ENCODE measurements at regions not wholly inside any gene's neighbourhood (a gene's known extent, or its start where the extent isn't known, plus 50 kb on each side); places are given as distances from the start of the nearest gene placed in this dataset.

- no peak for DNase-seq
These were observed 79.8 kb downstream of the BARX1 start for GRCh38 chr9:93875330-93875729.

- DNase-seq = no peak
These were observed 80.9 kb downstream of the BARX1 start for GRCh38 chr9:93874242-93874641.

GRCh38 chr9:93871286-93871685, 83.9 kb downstream of the BARX1 start:
- no peak for DNase-seq

GRCh38 chr9:93869863-93870262, 85.3 kb downstream of the BARX1 start:
- no peak for DNase-seq

- DNase-seq = no peak
These were observed 86.1 kb downstream of the BARX1 start for GRCh38 chr9:93869088-93869487.

GRCh38 chr9:93865716-93866115, 89.4 kb downstream of the BARX1 start:
- no peak for DNase-seq

- DNase-seq = no peak
These were observed 89.9 kb downstream of the BARX1 start for GRCh38 chr9:93865245-93865644.

GRCh38 chr9:93864840-93865239, 90.3 kb downstream of the BARX1 start:
- no peak for DNase-seq

GRCh38 chr9:93864032-93864431, 91.1 kb downstream of the BARX1 start:
- no peak for DNase-seq

- DNase-seq = no peak
These were observed 92.1 kb downstream of the BARX1 start for GRCh38 chr9:93862877-93863545.

GRCh38 chr9:93861736-93862358, 93.3 kb downstream of the BARX1 start:
- no peak for DNase-seq

GRCh38 chr9:93860694-93861658, 94.2 kb downstream of the BARX1 start:
- DNase-seq = no peak

GRCh38 chr9:93859431-93860215, 95.5 kb downstream of the BARX1 start:
- no peak for DNase-seq

- no peak for DNase-seq
These were observed 97.6 kb downstream of the BARX1 start for GRCh38 chr9:93857528-93857927.

- DNase-seq = no peak
These were observed 102.4 kb downstream of the BARX1 start for GRCh38 chr9:93852728-93853127.

- DNase-seq = no peak
These were observed 108.8 kb downstream of the BARX1 start for GRCh38 chr9:93846349-93846748.

GRCh38 chr9:93843396-93843795, 111.8 kb downstream of the BARX1 start:
- DNase-seq = no peak

GRCh38 chr9:93830606-93831005, 124.5 kb downstream of the BARX1 start:
- DNase-seq = no peak

- no peak for DNase-seq
These were observed 125.1 kb downstream of the BARX1 start for GRCh38 chr9:93830012-93830596.

GRCh38 chr9:93829271-93830011, 125.7 kb downstream of the BARX1 start:
- DNase-seq = no peak

- no peak for DNase-seq
These were observed 126.6 kb downstream of the BARX1 start for GRCh38 chr9:93828331-93829097.

Data from EL (cell line).